ENCODE measurements at regions not wholly inside any gene's neighbourhood (a gene's known extent, or its start where the extent isn't known, plus 50 kb on each side); places are given as distances from the start of the nearest gene placed in this dataset.
A peak's percentile ranks its signal among the peaks of the same experiment; 100 is the strongest.

GRCh38 chr2:120892271-120892966 is 156.8 kb downstream of the GLI2 start:
- Histone ChIP-seq H3K4me2 (ENCODE audit: low read length) (peak overlapping the region; percentile 72), H3K4me3 (ENCODE audit: low read length) (no peak overlapping the region)

GRCh38 chr2:120892967-120893667 is 157.4 kb downstream of the GLI2 start:
- Histone ChIP-seq H3K27me3 (ENCODE audit: control insufficient read depth, insufficient read depth, low read length) (no peaks in the 10 kb centered on the region), H3K9me3 (replicated peaks; ENCODE audit: low read length) (no peaks in the 10 kb centered on the region), H3K36me3 (ENCODE audit: insufficient read depth, low read length) (no peaks in the 10 kb centered on the region), H3K4me2 (ENCODE audit: low read length) (peak overlapping the region; percentile 72), H3K4me1 (ENCODE audit: control insufficient read depth, insufficient read depth, low read length) (peaks cover 19% of the 10 kb centered on the region), H3K9ac (ENCODE audit: low read depth, low read length) (peak overlapping the region; percentile 34), H3K4me3 (ENCODE audit: low read length) (peak overlapping the region; percentile 29)

More at GRCh38 chr2:120892271-120892966, 156.8 kb downstream of the GLI2 start:
- H3K9ac ChIP-seq (ENCODE audit: low read depth, low read length): no peak overlapping the region
- no peaks in the 10 kb centered on the region for H3K9me3 ChIP-seq (replicated peaks; ENCODE audit: low read length)
- no peaks in the 10 kb centered on the region for H3K36me3 ChIP-seq (ENCODE audit: insufficient read depth, low read length)
- H3K4me1 ChIP-seq (ENCODE audit: control insufficient read depth, insufficient read depth, low read length): peaks cover 19% of the 10 kb centered on the region
- no peaks in the 10 kb centered on the region for H3K27me3 ChIP-seq (ENCODE audit: control insufficient read depth, insufficient read depth, low read length)

GRCh38 chr2:120893811-120894584 is 158.3 kb downstream of the GLI2 start:
- Histone ChIP-seq H3K36me3 (ENCODE audit: insufficient read depth, low read length) (no peaks in the 10 kb centered on the region), H3K9me3 (replicated peaks; ENCODE audit: low read length) (no peaks in the 10 kb centered on the region), H3K4me2 (ENCODE audit: low read length) (peak overlapping the region; percentile 72), H3K27me3 (ENCODE audit: control insufficient read depth, insufficient read depth, low read length) (no peaks in the 10 kb centered on the region), H3K4me1 (ENCODE audit: control insufficient read depth, insufficient read depth, low read length) (peaks cover 19% of the 10 kb centered on the region), H3K9ac (ENCODE audit: low read depth, low read length) (peak overlapping the region; percentile 34), H3K4me3 (ENCODE audit: low read length) (peak overlapping the region; percentile 29)

- H3K4me2 ChIP-seq (ENCODE audit: low read length): no peak overlapping the region
- H3K4me3 ChIP-seq (ENCODE audit: low read length): no peak overlapping the region
- peaks cover 19% of the 10 kb centered on the region for H3K4me1 ChIP-seq (ENCODE audit: control insufficient read depth, insufficient read depth, low read length)
- no peaks in the 10 kb centered on the region for H3K36me3 ChIP-seq (ENCODE audit: insufficient read depth, low read length)
- no peak overlapping the region for H3K9ac ChIP-seq (ENCODE audit: low read depth, low read length)
- H3K27me3 ChIP-seq (ENCODE audit: control insufficient read depth, insufficient read depth, low read length): no peaks in the 10 kb centered on the region
- no peaks in the 10 kb centered on the region for H3K9me3 ChIP-seq (replicated peaks; ENCODE audit: low read length)
These were observed 159.3 kb downstream of the GLI2 start for GRCh38 chr2:120894966-120895365.

GRCh38 chr2:120896126-120896525 is 160.5 kb downstream of the GLI2 start:
- Histone ChIP-seq H3K4me3 (ENCODE audit: low read length) (no peak overlapping the region), H3K27me3 (ENCODE audit: control insufficient read depth, insufficient read depth, low read length) (no peaks in the 10 kb centered on the region), H3K4me1 (ENCODE audit: control insufficient read depth, insufficient read depth, low read length) (peaks cover 19% of the 10 kb centered on the region), H3K36me3 (ENCODE audit: insufficient read depth, low read length) (peaks cover 4% of the 10 kb centered on the region), H3K9me3 (replicated peaks; ENCODE audit: low read length) (no peaks in the 10 kb centered on the region), H3K4me2 (ENCODE audit: low read length) (no peak overlapping the region), H3K9ac (ENCODE audit: low read depth, low read length) (no peak overlapping the region)

- Histone ChIP-seq H3K36me3 (ENCODE audit: insufficient read depth, low read length) (peaks cover 4% of the 10 kb centered on the region), H3K9ac (ENCODE audit: low read depth, low read length) (no peak overlapping the region), H3K4me3 (ENCODE audit: low read length) (no peak overlapping the region), H3K9me3 (replicated peaks; ENCODE audit: low read length) (no peaks in the 10 kb centered on the region), H3K4me2 (ENCODE audit: low read length) (no peak overlapping the region), H3K27me3 (ENCODE audit: control insufficient read depth, insufficient read depth, low read length) (no peaks in the 10 kb centered on the region), H3K4me1 (ENCODE audit: control insufficient read depth, insufficient read depth, low read length) (peaks cover 19% of the 10 kb centered on the region)
These were observed 161.2 kb downstream of the GLI2 start for GRCh38 chr2:120896901-120897300.

- no peak overlapping the region for H3K9ac ChIP-seq (ENCODE audit: low read depth, low read length)
- H3K27me3 ChIP-seq (ENCODE audit: control insufficient read depth, insufficient read depth, low read length): no peaks in the 10 kb centered on the region
- no peak overlapping the region for H3K4me3 ChIP-seq (ENCODE audit: low read length)
- H3K36me3 ChIP-seq (ENCODE audit: insufficient read depth, low read length): peaks cover 4% of the 10 kb centered on the region
- peaks cover 17% of the 10 kb centered on the region for H3K4me1 ChIP-seq (ENCODE audit: control insufficient read depth, insufficient read depth, low read length)
- no peaks in the 10 kb centered on the region for H3K9me3 ChIP-seq (replicated peaks; ENCODE audit: low read length)
- H3K4me2 ChIP-seq (ENCODE audit: low read length): no peak overlapping the region
These were observed 161.7 kb downstream of the GLI2 start for GRCh38 chr2:120897399-120897798.

- Histone ChIP-seq H3K9ac (ENCODE audit: low read depth, low read length) (no peak overlapping the region), H3K4me3 (ENCODE audit: low read length) (no peak overlapping the region), H3K27me3 (ENCODE audit: control insufficient read depth, insufficient read depth, low read length) (no peaks in the 10 kb centered on the region), H3K9me3 (replicated peaks; ENCODE audit: low read length) (no peaks in the 10 kb centered on the region), H3K36me3 (ENCODE audit: insufficient read depth, low read length) (peaks cover 4% of the 10 kb centered on the region), H3K4me2 (ENCODE audit: low read length) (no peak overlapping the region), H3K4me1 (ENCODE audit: control insufficient read depth, insufficient read depth, low read length) (peaks cover 6% of the 10 kb centered on the region)
These were observed 162.8 kb downstream of the GLI2 start for GRCh38 chr2:120898496-120898895.

- no peaks in the 10 kb centered on the region for H3K27me3 ChIP-seq (ENCODE audit: control insufficient read depth, insufficient read depth, low read length)
- H3K4me3 ChIP-seq (ENCODE audit: low read length): no peak overlapping the region
- no peak overlapping the region for H3K9ac ChIP-seq (ENCODE audit: low read depth, low read length)
- no peaks in the 10 kb centered on the region for H3K4me1 ChIP-seq (ENCODE audit: control insufficient read depth, insufficient read depth, low read length)
- H3K9me3 ChIP-seq (replicated peaks; ENCODE audit: low read length): no peaks in the 10 kb centered on the region
- no peak overlapping the region for H3K4me2 ChIP-seq (ENCODE audit: low read length)
- H3K36me3 ChIP-seq (ENCODE audit: insufficient read depth, low read length): peaks cover 4% of the 10 kb centered on the region
These were observed 163.5 kb downstream of the GLI2 start for GRCh38 chr2:120898961-120899750.

- Histone ChIP-seq H3K4me2 (ENCODE audit: low read length) (no peak overlapping the region), H3K27me3 (ENCODE audit: control insufficient read depth, insufficient read depth, low read length) (no peaks in the 10 kb centered on the region), H3K4me1 (ENCODE audit: control insufficient read depth, insufficient read depth, low read length) (peaks cover 3% of the 10 kb centered on the region), H3K4me3 (ENCODE audit: low read length) (no peak overlapping the region), H3K36me3 (ENCODE audit: insufficient read depth, low read length) (peaks cover 4% of the 10 kb centered on the region), H3K9me3 (replicated peaks; ENCODE audit: low read length) (no peaks in the 10 kb centered on the region), H3K9ac (ENCODE audit: low read depth, low read length) (no peak overlapping the region)
These were observed 164.1 kb downstream of the GLI2 start for GRCh38 chr2:120899771-120900170.

- Histone ChIP-seq H3K9me3 (replicated peaks; ENCODE audit: low read length) (no peaks in the 10 kb centered on the region), H3K36me3 (ENCODE audit: insufficient read depth, low read length) (peaks cover 4% of the 10 kb centered on the region), H3K4me3 (ENCODE audit: low read length) (no peak overlapping the region), H3K27me3 (ENCODE audit: control insufficient read depth, insufficient read depth, low read length) (no peaks in the 10 kb centered on the region), H3K9ac (ENCODE audit: low read depth, low read length) (no peak overlapping the region), H3K4me1 (ENCODE audit: control insufficient read depth, insufficient read depth, low read length) (peaks cover 7% of the 10 kb centered on the region), H3K4me2 (ENCODE audit: low read length) (no peak overlapping the region)
These were observed 165.5 kb downstream of the GLI2 start for GRCh38 chr2:120901201-120901600.

Data from skeletal muscle satellite cell (primary cell).